C4-2B (cell line): ENCODE measurements at regions not wholly inside any gene's neighbourhood (a gene's known extent, or its start where the extent isn't known, plus 50 kb on each side); places are given as distances from the start of the nearest gene placed in this dataset.

Experiments
- H3K27ac ChIP-seq: fragments of 450-650 bp; 2 replicates; pipeline ENCODE4 v1.5.1; 2017
- CTCF ChIP-seq: fragments of 450-650 bp; conservative IDR thresholded peaks from 2 replicates; pipeline ENCODE4 v1.5.1; 2017; ENCODE audit warnings: mild to moderate bottlenecking
- ZFX ChIP-seq: fragments of 450-650 bp; IDR thresholded peaks from 2 replicates; pipeline ENCODE4 v1.6.1; 2017

- H3K27ac ChIP-seq, result no peak overlapping the region
- TF ChIP-seq ZFX (no peak), CTCF (no peak)
These were observed 67.9 kb downstream of the DNAAF9 start for GRCh38 chr20:3339571-3339970.

GRCh38 chr20:3339076-3339475, 68.4 kb downstream of the DNAAF9 start:
- TF ChIP-seq ZFX, result no peak
- H3K27ac ChIP-seq, result no peak overlapping the region

- H3K27ac ChIP-seq, result no peak overlapping the region
- no peak for TF ChIP-seq CTCF
- TF ChIP-seq ZFX, result no peak
These were observed 73.1 kb downstream of the DNAAF9 start for GRCh38 chr20:3334156-3334943.

GRCh38 chr20:3330046-3330741, 77.3 kb downstream of the DNAAF9 start:
- TF ChIP-seq ZFX (no peak), CTCF (no peak; the same call in 1 of the 2 replicates)

GRCh38 chr20:3328501-3328900, 79.0 kb downstream of the DNAAF9 start:
- TF ChIP-seq CTCF (no peak), ZFX (no peak)
- H3K27ac ChIP-seq, result no peak overlapping the region

More at GRCh38 chr20:3330046-3330741, 77.3 kb downstream of the DNAAF9 start:
- no peak overlapping the region for H3K27ac ChIP-seq

- no peak for TF ChIP-seq ZFX
- no peak for TF ChIP-seq CTCF
- H3K27ac ChIP-seq, result no peak overlapping the region
These were observed 80.5 kb downstream of the DNAAF9 start for GRCh38 chr20:3326779-3327521.

- H3K27ac ChIP-seq, result no peak overlapping the region
- no peak for TF ChIP-seq ZFX
- TF ChIP-seq CTCF, result no peak
These were observed 81.6 kb downstream of the DNAAF9 start for GRCh38 chr20:3325864-3326263.
